BJ (cell line): ENCODE measurements at regions not wholly inside any gene's neighbourhood (a gene's known extent, or its start where the extent isn't known, plus 50 kb on each side); places are given as distances from the start of the nearest gene placed in this dataset.

ENCODE experiments used
- CTCF ChIA-PET: fragments of 350-600 bp; formaldehyde crosslinking; extraction: SDS; loops from one replicate; lab custom pipeline; 2021; ENCODE audit warnings: antibody characterized with exemption, inconsistent platforms; lab: Yijun Ruan, JAX
- POLR2A ChIA-PET: fragments of 300-600 bp; sonication (Branson Sonifier 250); formaldehyde crosslinking; extraction: SDS; loops from one replicate; lab custom pipeline; 2021; ENCODE audit warnings: antibody characterized with exemption; lab: Charles Lee
- DNase-seq: peaks from one replicate; pipeline ENCODE4 v3.0.0-alpha.2; 2011; ENCODE audit warnings: low read depth
- H3K27me3 ChIP-seq: 2 replicates; pipeline ENCODE4 v1.6.0; 2011; ENCODE audit warnings: low read length; ENCODE audit not compliant: control insufficient read depth, insufficient read depth
- H3K36me3 ChIP-seq: 2 replicates; pipeline ENCODE4 v1.5.1; 2011; ENCODE audit warnings: low read length; ENCODE audit not compliant: control insufficient read depth, insufficient read depth
- H3K4me3 ChIP-seq: 2 replicates; pipeline ENCODE4 v1.5.1; 2011; ENCODE audit warnings: low read depth, mild to moderate bottlenecking, control low read depth, low read length
- TF ChIP-seq, protein P1 (sequence below): IDR thresholded peaks from 2 replicates; pipeline ENCODE4 v1.5.1; 2011; ENCODE audit warnings: low read depth, mild to moderate bottlenecking, control low read depth, inconsistent platforms, low read length, moderate library complexity; ENCODE audit not compliant: insufficient read depth

DNA sequence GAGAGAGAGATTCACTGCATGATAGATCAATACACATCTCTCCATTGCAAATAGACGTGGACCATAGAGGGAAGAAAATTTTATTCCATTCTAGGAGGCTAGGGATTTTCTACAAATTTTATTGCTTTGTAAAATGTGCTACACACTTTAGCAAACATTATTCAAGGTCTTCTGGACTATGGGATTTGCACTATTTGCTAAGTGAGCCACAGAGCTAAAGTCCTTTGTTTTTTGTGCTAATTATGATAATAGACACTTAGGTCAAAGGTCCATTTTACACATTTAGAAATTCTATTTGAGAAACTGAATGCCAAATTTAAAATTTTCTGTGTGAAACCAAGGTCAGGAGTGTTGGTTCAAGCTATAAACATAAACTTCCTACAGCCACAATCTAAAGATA lies 672.3 kb downstream of the LRRC70 start:
- DNase-seq = no peak
- ChIA-PET CTCF (no interaction called here), POLR2A (no interaction called here)
- H3K4me3 ChIP-seq = no peak overlapping the region
- H3K27me3 ChIP-seq = no peaks in the 10 kb centered on the region
- TF ChIP-seq, protein P1, sequence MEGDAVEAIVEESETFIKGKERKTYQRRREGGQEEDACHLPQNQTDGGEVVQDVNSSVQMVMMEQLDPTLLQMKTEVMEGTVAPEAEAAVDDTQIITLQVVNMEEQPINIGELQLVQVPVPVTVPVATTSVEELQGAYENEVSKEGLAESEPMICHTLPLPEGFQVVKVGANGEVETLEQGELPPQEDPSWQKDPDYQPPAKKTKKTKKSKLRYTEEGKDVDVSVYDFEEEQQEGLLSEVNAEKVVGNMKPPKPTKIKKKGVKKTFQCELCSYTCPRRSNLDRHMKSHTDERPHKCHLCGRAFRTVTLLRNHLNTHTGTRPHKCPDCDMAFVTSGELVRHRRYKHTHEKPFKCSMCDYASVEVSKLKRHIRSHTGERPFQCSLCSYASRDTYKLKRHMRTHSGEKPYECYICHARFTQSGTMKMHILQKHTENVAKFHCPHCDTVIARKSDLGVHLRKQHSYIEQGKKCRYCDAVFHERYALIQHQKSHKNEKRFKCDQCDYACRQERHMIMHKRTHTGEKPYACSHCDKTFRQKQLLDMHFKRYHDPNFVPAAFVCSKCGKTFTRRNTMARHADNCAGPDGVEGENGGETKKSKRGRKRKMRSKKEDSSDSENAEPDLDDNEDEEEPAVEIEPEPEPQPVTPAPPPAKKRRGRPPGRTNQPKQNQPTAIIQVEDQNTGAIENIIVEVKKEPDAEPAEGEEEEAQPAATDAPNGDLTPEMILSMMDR = no peak
- H3K36me3 ChIP-seq = no peaks in the 10 kb centered on the region

DNA sequence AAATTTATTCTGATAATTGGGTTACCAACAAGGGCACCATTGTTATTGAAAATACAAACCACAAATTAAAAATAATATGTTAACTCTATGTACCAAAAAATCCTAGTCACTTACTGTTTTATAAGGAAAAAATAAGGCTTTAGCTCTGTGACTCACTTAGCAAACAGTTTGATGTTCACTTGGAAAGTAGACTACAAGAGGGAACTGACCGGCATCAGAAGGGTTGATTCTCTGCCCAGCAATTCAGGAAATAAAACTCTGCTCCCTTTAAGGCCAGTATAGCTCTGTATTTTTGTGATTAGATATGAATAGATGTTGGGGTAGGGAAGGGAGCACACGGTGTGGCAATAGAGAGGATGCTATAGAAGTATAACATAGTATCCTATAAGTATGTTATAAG lies 671.3 kb downstream of the LRRC70 start:
- Histone ChIP-seq H3K4me3 (no peak overlapping the region), H3K36me3 (no peaks in the 10 kb centered on the region), H3K27me3 (no peaks in the 10 kb centered on the region)
- DNase-seq = no peak
- POLR2A ChIA-PET = no interaction called here
- CTCF ChIA-PET = no interaction called here
- TF ChIP-seq, protein P1 = no peak

DNA sequence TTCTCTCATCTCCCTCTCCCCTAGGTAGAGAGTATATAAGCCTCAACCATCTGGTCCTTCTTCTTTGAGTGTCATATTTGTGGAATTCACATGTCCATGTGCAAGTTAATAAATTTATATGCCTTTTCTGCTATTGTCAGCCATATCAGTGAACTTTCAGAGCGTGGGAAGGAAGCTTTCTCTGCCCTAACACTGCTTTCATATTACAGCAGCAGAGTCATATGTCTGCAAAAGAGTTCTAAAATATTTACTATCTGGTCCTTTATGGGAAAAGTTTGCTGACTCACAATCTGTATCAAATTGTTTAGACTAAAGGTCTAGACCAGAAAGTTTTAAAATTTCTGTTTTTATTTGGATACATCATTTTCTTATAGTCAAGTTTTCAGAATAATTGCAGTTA lies 669.0 kb downstream of the LRRC70 start:
- POLR2A ChIA-PET = no interaction called here
- H3K4me3 ChIP-seq = no peak overlapping the region
- CTCF ChIA-PET = no interaction called here

DNA sequence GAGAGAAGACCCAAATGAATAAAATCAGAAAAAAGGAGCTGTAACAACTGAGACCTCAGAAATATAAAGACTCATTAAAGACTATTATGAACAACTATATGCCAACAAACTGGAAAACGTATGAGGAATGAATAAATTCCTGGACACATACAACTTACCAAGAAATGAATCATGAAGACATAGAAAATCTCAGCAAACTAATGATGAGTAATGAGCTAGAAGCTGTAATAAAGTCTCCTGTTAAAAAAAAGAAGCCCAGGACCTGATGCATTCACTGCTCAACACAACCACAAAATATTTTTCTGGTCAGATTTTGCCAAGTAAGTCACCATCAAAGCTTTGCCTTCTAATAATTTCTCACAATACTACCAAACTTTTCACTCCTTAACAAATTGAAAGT lies 666.7 kb downstream of the LRRC70 start:
- ChIA-PET POLR2A (no interaction called here), CTCF (no interaction called here)
- no peak overlapping the region for H3K4me3 ChIP-seq
- DNase-seq = no peak
- no peaks in the 10 kb centered on the region for H3K36me3 ChIP-seq
- TF ChIP-seq, protein P1 = no peak
- no peaks in the 10 kb centered on the region for H3K27me3 ChIP-seq

More for the DNA sequence above, 669.0 kb downstream of the LRRC70 start:
- TF ChIP-seq, protein P1 = no peak
- DNase-seq = no peak
- H3K27me3 ChIP-seq = no peaks in the 10 kb centered on the region
- no peaks in the 10 kb centered on the region for H3K36me3 ChIP-seq

- no peak overlapping the region for H3K4me3 ChIP-seq
- DNase-seq = no peak
- H3K27me3 ChIP-seq = no peaks in the 10 kb centered on the region
- no peaks in the 10 kb centered on the region for H3K36me3 ChIP-seq
- CTCF ChIA-PET = interaction anchor here (0.7 to 0.9 kb wide), 2 partner anchors 14 to 62 kb away, joined by 3 read pairs; no protein-coding TSS in a partner anchor
- TF ChIP-seq, protein P1 = no peak
- POLR2A ChIA-PET = no interaction called here
These were observed 661.6 kb downstream of the LRRC70 start for GRCh38 chr5:63240063-63240755.
